HG03378 (cell line): ENCODE measurements at regions not wholly inside any gene's neighbourhood (a gene's known extent, or its start where the extent isn't known, plus 50 kb on each side); places are given as distances from the start of the nearest gene placed in this dataset.

ENCODE experiments used
- ATAC-seq: cut with Tn5 transposase; IDR thresholded peaks from one replicate; pipeline ENCODE4 v1.9.1; 2021; ENCODE audit warnings: mild to moderate bottlenecking, moderate library complexity; ENCODE audit not compliant: unreplicated experiment

- ATAC-seq = no peak
Measured at GRCh38 chr5:143992496-143992895, 178.0 kb downstream of the YIPF5 start.

GRCh38 chr5:144002876-144003275, 167.6 kb downstream of the YIPF5 start:
- no peak for ATAC-seq

- no peak for ATAC-seq
Measured at GRCh38 chr5:144003636-144004035, 166.8 kb downstream of the YIPF5 start.

GRCh38 chr5:144004146-144004545, 166.3 kb downstream of the YIPF5 start:
- no peak for ATAC-seq

- ATAC-seq = no peak
Measured at GRCh38 chr5:144004751-144005150, 165.7 kb downstream of the YIPF5 start.

- no peak for ATAC-seq
Measured at GRCh38 chr5:144009116-144009515, 161.3 kb downstream of the YIPF5 start.

- no peak for ATAC-seq
Measured at GRCh38 chr5:144011388-144011787, 159.1 kb downstream of the YIPF5 start.

GRCh38 chr5:144013816-144014215, 156.6 kb downstream of the YIPF5 start:
- ATAC-seq = no peak

- ATAC-seq = no peak
Measured at GRCh38 chr5:144015961-144016360, 154.5 kb downstream of the YIPF5 start.

GRCh38 chr5:144017119-144017518, 153.3 kb downstream of the YIPF5 start:
- no peak for ATAC-seq

GRCh38 chr5:144017631-144018030, 152.8 kb downstream of the YIPF5 start:
- no peak for ATAC-seq

- no peak for ATAC-seq
Measured at GRCh38 chr5:144024090-144024489, 146.4 kb downstream of the YIPF5 start.

- ATAC-seq = no peak
Measured at GRCh38 chr5:144024545-144024944, 145.9 kb downstream of the YIPF5 start.

- no peak for ATAC-seq
Measured at GRCh38 chr5:144026286-144026685, 144.2 kb downstream of the YIPF5 start.

GRCh38 chr5:144028058-144028457, 142.4 kb downstream of the YIPF5 start:
- no peak for ATAC-seq

GRCh38 chr5:144028636-144029035, 141.8 kb downstream of the YIPF5 start:
- ATAC-seq = no peak

- no peak for ATAC-seq
Measured at GRCh38 chr5:144030904-144031303, 139.6 kb downstream of the YIPF5 start.

GRCh38 chr5:144032375-144032774, 138.1 kb downstream of the YIPF5 start:
- no peak for ATAC-seq

GRCh38 chr5:144033486-144033885, 137.0 kb downstream of the YIPF5 start:
- no peak for ATAC-seq

- ATAC-seq = no peak
Measured at GRCh38 chr5:144035046-144035740, 135.3 kb downstream of the YIPF5 start.

- no peak for ATAC-seq
Measured at GRCh38 chr5:144036476-144036875, 134.0 kb downstream of the YIPF5 start.

- ATAC-seq = no peak
Measured at GRCh38 chr5:144040615-144041305, 129.7 kb downstream of the YIPF5 start.

- no peak for ATAC-seq
Measured at GRCh38 chr5:144042156-144042555, 128.3 kb downstream of the YIPF5 start.
